Right forelimb (tissue), 1 donor: ENCODE measurements at regions not wholly inside any gene's neighbourhood (a gene's known extent, or its start where the extent isn't known, plus 50 kb on each side); places are given as distances from the start of the nearest gene placed in this dataset.
"Not testable (repeated sequence)": the region's sequence is repeated elsewhere in the genome, so short reads cannot be mapped to it uniquely, and the experiment has no call there.

ENCODE experiments used
- DNase-seq: peaks from one replicate; pipeline ENCODE4 v3.0.0-alpha.2; 2018

DNA sequence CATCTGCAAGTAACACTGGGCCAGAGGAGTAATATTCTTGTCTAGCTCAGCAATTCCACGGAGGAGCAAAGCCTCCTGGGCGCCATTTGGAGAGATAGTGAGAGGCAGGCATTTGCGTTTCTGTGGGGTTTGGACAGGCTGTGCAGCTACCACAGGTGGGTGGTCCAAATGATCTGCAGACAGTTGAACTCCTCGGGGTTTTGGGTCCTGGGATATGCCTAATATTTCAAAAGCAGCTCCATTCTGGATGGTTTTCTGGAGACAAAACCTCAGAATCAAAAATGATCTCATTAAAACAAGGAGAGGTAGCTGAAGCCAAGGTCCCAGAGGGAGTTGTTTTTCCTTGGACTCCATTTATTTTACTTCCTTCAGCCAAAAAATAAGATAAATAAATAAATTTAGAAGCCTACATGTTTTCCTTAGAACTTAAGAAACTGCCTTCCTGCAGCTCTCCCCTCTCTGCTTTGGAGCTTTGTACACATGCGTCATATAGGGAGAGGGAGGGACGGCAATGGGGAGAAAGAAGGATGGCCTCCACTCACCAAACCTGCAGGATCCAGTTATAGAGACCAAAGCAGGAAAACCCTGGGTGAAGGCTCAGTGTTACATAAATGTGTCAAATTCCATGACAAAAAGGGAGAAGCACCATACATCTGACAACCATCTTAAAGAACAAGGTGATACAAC, 227.3 kb upstream of the DAAM1 start:
- DNase-seq = no peak

DNA sequence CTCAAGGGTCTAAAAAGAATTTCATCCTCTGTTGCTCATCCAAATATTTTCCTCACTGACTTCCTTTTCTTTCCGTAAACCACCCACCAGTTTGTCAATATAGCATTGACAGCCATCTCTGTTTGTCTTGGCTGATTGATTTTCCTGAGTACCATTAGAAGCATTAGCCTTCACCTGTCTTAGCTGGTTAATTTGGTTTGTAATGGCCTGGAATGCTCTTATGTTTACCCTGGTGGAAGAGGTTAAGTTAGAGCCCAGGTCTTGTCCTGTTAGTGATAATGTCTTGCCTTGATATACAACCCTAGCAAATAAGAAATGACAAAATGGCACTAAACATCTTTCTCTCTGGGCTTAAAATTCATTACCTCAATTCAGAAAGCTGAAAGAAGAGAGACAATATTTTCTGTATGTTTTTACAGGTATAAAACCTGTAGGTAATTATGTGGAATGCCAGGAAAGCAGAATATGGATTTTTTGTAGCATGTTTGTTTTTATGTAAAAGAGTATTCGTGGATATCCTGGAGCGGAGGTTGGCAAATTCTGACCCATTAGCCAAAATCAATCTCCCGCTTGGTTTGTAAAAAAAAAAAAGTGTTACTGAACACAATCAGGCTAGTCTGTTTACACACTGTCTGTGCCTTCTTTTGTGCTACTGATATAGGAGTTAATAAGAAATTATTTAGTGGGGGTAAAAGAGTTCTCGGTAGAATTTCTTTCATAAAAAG, 224.4 kb upstream of the DAAM1 start:
- no peak for DNase-seq

DNA sequence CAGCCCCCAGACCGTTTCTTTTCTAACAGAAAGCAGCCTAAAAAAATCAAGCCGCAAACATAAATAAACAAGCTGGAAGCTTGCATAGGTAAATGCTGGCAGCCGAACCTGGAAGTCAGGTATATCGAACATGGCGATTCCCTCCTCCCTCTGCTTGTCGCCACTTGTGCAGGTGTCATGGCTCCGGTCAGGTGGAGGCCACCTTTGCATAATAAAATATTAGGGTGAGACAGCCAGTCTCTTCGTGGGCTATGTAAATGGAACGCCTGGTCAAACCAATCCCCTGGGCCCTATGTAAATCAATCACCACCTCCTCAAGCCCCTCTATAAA, 223.9 kb upstream of the DAAM1 start:
- DNase-seq = no peak

DNA sequence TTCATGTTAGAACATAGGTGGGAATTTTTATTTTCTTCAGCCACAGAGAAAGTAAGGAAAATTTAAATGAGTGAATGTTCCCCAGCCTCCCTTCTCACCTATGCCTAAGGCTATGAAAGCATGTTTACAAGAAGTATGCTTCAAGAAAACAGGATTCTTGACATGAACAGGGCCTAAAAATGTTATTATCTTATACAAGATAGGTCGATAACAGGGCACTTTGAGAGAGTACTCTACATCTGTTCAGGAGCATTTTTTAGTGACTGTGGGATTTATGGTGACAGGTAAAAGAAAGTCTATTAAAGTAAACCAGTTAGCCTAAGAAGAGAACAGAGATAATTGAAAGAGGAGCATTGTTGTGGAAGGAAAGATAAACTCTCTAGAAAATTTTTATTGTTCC, 222.9 kb upstream of the DAAM1 start:
- DNase-seq = no peak

DNA sequence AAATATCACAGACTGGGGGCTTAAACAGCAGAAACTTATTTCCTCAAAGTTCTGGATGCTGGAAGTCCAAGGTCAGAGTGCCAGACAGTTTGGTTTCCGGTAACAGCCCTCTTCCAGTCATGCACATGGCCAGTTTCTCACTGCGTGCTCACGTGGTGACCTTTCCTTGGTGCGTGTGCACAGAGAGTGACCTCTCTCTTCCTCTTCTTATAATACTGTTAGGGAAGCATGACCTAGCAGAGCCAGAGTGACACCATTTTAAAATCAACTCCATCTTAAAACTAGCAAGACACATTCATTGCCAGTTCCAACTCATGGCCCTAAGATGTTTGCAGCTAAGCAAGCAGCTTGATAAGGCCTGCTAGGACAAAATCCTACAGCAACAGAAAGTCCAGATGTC, 221.5 kb upstream of the DAAM1 start:
- DNase-seq = no peak

DNA sequence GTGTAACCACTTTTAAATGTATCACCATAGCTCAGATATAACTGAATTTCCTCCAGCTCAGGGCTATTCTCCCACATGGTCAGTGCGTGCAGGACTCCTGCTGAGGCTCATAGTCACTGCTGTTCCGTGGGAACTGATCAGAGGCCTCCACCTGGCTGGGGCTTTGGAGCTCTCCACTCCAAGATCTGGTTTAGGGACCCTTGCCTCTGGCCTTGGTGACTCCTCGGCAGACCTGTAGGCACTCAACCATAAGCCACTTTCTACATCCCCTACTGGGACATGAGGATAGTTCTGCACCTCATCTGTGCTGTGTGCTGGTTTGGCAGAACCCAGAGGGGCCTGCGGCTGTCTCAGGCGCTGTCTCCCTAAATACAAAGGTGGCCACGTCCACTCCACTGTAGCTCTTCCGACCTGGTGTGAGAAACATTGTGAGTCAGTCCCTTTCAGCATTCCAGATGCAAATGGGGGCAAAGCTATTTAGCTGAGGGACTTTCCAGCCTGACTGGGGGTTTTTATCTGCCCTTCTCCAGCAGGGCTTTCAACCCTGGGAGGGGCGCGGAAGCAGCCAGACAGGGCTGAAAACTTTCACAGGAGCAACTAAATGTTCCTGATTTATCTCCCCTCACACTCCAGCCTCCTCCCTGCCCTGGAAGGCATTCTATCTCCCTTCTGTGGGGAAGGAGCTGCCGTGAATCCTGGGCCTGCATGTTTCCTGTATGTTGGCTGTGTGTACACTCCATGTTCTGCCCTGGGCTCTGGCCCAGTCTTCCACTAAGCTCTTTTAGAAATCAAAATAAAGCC, 218.3 kb upstream of the DAAM1 start:
- DNase-seq = no peak

DNA sequence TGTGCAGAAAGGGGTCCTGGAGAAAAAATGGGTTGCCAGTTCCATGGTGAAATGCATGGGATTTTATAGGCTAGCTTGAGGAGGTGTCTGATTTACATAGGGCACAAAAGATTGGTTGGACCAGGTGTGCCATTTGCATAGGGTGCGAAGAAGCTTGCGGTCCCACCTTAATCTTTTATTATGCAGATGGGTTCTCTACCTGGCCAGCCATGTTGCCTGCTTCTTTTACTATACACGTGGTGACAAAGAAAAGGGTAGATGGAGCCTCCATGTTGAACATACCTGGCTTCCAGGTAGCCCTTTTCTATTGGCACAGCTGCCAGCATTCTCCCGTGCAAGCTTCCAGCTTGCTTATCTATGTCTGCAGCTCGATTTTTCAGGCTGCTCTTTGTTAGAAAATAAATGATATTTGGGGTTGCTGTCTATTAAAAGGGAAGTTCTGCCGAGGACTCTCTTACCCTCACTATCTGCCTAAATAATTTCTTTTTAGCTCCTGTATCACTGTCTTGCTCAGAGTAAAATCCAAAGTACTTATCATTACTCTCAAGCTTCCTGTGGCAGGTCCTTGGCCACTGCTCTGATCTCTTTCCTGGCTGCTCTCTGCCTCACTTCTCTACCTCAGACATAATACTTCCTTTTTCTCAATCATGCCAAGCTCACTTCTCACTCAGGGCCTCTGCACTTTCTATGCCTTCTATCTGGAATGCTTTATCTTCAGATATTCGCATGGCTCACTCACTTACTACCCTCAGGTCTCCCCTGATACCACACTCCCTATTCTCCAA, 216.0 kb upstream of the DAAM1 start:
- no peak for DNase-seq

DNA sequence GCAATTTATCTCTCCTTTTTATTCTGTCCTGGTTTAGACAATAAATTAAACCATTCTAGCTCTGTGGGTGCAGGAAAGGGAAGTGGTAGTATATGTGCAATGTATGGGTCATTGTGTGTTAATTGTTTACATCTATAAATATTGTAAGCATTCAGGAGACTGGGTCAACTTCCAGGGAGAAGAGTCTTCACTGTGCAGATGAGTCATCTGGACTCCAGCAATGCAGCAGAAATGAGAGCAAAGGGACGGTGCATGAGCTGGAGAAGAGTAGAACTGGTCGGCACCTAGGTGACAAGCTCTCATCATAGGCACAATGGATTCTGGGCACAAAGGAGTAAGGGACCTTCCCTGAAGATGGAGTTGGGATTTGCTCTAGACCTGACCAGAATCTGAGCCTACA, 211.1 kb upstream of the DAAM1 start:
- no peak for DNase-seq

DNA sequence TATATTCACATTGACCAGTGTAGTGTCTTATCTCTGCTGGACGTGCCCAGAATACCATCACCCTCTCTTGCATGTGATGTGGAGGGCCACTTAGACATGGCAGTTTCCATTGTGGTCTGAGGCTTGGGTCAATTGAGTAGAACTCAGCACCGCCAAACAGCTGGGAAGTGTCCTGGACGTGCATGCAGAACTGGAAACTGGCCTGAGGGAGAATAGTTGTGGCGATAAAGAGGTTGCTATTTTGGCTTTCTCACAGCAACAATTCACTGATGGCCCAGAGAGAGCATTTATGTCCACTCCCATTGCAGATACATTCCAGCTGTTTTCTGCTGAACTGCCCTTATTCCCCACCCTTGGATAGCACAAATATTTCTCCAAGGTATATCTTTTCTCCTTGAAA, 210.1 kb upstream of the DAAM1 start:
- DNase-seq = no peak

DNA sequence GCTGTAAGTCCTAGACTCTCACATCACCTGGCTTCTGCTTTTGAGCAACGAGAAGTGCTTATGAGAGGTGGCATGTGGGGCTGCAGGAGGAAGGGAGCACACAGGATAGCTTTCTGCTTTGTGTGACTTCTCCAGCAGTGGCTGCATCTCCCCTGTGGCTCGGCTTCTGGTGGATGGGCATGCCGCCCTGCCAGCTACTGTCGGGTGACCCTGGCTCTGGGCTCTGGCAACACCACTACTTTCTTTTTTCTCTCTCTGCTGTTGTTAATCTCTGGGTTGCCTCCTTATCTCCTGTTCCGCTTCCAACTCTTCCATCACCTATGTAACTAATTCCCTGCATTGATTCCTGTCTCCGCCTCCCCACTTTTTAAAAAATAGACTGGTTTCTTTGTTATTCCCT, 209.1 kb upstream of the DAAM1 start:
- no peak for DNase-seq

DNA sequence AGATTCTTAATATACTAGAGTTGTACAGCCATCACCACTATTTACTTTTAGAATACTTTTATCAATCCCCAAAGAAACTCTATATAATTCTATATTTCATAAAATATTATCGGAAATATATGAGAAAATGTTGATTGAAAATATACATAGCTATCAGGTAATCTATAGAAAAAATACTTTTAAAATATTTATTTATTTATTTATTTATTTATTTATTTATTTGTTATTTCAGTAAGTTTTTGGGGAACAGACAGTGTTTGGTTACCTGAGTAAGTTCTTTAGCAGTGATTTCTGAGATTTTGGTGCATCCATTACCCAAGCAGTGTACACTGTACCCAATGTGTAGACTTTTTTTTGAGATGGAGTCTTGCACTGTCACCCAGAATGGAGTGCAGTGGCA, 206.6 kb upstream of the DAAM1 start:
- DNase-seq = no peak

DNA sequence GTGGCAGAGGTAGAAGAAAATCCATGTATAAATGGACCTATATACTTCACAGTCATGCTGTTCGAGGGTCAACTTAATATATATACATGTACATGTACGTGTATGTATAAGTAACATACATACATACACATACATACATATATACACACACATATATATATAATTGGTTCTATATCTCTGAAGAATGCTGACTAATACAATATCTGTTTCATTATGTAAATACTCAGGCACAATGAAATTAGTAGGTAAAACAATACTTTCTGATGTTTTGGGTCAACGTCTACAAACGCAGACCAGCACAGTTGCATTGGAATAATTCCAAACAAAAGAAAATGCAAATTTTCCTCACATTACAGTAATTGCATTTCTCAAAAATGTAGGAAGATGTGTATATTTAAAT, 202.7 kb upstream of the DAAM1 start:
- no peak for DNase-seq

DNA sequence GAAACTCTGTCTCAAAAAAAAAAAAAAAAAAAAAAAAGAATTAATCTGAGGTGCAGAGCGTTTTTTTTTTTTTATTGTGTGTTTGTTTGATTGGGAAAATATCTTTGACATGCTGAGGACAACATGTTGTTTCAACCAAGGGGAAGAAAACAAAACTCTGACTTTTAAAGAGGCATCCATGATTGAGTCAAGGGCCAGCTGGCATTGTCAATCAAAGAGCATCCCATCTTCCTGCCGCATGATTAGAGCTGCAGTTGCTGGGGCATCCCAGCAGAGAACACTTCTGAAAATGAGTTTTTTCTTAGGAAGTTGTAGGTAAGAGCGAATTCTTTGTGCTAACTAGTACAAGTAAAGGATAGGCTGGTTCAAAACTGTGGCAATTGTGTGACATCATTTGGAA, 200.9 kb upstream of the DAAM1 start:
- no peak for DNase-seq

DNA sequence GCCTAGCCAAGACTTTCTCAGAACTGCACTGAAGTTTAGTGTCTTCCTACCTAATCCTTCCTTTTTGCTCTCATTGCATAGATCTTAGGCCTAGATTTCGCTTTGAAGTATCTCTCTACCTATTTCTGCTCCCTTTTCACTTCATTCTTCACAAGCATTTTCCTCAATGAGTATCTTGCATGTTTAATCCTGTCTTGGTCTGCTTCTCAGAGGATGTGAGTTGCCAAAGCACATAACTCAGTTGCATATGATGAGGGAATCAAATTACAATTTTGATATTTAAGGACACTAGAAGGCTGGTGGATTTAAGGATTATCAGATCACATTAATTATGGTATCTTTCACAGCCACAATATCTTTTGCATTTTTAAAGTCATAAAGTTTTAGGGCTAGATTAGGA, 195.5 kb upstream of the DAAM1 start:
- no peak for DNase-seq

DNA sequence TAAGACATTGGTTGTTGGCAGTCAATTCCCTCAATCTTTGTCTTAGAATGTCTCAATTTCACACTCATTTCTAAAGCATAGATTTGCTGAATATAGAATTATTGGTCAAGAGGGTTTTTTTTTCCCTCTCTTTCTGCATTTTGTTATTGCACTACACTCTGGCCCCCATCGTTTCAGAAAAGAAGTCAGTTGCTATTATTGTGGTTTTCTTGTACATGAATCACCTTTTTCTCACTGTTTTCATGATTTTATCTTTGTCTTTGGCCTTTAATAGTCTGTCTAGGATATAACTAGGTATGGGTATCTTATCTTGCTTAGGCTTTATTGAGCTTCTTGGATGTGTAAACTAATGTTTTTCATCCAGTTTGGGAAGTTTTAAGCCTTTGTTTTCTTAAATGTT, 194.3 kb upstream of the DAAM1 start:
- no peak for DNase-seq

DNA sequence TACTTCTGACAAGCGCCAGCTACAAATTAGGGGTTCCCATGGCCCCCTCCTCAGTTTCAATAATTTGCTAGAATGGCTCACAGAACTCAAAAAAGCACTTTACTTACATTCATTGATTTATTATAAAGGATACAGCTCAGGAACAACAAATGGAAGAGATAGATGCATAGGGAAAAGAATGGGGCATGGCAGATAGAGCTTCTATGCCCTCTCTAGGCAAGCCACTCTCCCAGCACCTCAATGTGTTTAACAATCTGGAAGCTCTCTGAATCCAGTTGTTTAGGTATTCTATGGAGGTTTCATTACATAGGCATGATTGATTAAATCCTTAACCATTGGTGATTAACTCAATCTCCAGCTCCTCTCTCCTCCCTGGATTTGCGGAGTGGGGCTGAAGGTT, 184.5 kb upstream of the DAAM1 start:
- DNase-seq = no peak

DNA sequence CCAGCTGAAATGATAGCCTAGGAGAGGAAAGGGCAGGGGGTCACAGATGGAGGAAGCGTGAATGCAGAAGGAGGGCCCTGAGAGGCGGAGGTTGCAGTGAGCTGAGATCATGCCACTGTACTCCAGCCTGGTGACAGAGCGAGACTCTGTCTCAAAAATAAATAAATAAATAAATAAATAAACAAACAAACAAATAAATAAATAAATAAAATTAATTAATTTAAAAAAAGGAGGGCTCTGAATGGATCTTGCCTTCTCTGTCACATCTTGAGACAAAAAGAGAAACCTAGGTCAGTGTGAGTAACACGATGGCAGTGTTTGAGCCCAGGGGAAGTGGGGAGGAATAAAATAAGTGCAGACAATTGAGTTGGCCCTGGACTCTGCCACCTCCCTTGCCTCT, 182.3 kb upstream of the DAAM1 start:
- DNase-seq = not testable (repeated sequence)

DNA sequence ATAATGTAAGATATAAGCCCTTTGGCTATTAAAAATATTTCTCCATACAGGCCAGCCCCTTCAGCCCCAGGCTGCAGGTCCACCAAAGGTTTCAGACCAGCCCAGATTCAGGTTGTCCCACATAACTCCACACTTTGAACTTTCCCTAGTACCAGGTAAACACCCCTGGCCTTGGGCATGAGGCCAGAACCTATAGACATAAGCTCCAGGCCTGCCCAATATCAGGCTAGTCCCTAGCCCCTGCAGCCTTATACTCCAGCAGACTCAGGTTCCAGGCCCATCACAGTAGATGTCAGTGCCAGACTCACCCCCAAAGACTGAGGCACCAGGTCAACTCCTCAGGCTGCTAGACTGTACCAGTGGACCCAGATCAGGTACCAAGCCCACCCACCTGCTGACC, 178.5 kb upstream of the DAAM1 start:
- no peak for DNase-seq

DNA sequence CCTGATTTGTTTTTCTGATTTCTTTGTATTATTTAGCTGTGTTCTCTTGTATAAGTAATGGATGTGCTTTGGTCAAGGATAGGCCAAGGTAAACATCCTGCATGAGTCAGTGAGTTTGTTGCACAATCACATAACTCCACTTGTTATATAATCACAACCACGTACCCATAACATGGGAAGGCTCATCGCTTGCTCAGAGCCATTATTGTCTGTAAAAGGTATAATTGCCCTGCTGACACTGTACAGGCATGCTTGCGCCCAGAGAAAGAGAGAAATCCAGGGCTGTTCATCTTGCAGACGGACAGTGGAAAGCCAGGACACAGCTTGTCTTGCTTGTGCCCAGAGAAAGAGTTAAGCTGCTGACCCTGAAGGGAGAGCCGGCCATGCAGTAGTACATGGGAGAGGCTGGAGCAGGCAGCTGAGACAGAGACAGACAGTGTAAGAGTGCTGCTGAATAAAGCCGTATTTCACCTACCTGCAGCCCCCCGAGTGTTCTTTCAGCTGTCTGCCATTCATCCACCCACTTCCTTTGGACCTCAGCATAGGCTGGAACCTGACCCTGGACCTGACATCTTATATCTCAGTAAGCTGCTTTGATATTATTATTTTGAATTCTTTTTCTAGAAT, 174.7 kb upstream of the DAAM1 start:
- no peak for DNase-seq

DNA sequence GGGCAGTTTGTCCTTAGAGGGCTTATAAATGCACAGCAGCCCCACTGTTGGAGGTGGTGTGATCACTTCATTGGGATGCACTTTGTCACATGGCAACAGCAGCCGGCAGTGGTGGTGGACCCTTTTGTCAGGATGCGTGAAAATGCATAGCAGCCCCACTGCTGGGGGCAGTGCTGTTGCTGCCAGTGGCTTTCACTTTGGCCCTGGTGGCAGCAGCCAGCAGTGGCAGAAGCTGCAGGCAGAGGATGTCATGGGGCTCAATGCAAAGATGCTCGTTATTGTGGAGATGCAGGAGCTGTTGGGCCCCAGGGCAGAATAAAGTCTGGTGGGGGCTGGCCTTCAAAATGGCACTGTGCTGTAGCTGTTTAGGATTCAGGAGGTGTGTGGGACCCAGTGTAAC, 173.0 kb upstream of the DAAM1 start:
- no peak for DNase-seq

DNA sequence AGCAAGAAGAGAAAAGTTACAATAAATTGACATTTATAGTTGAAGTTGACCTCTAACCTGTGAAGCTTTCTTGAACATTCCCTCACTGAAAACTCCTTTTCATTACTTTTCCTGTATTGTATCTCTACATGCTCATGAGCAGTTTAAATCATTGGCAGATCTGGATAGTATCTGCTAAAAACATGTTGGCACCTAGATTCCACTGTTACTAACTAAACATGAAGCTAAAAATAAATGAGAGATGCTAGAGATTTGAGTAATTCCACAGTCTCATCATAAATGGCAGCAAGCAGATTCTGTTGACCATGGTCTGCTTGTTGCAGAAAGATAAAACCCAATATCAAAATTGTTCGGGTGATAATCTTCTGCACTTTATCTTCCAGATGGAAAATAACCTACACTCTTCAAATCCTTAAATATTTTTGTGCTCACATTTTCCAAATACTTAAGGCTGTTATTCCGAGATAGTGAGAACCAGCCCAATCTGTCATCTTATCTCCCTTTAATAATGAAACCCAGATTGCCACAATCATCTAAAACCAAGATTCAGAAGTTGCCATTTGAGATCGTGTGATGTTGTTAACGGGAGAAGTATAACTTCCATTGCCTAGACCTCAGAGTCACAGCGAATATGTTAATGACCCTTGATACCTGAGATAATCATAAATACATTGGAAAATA, 171.0 kb upstream of the DAAM1 start:
- DNase-seq = no peak

DNA sequence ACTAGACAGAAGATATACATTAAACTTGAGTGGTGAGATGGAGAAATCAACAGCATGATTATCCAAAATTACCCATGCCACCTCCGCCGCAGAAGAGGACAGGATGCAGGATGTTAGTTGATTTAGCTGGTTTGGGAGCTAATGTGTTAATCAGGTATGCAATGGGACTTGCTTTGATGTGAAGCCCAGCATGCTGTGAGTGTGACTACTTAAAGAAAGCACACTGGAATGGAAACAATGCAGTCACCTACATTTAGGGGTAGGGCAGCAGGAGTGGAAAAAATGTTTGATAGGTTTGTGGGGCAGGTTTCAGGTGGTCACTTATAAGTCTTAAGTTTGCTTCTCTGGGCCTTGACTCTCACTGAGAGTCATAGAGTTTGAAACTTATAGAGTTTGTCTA, 170.0 kb upstream of the DAAM1 start:
- DNase-seq = no peak
